AG10803 (cell line): ENCODE measurements at regions not wholly inside any gene's neighbourhood (a gene's known extent, or its start where the extent isn't known, plus 50 kb on each side); places are given as distances from the start of the nearest gene placed in this dataset.
"Not testable (repeated sequence)": the region's sequence is repeated elsewhere in the genome, so short reads cannot be mapped to it uniquely, and the experiment has no call there.

Source experiments
- DNase-seq: peaks from one replicate; pipeline ENCODE4 v3.0.0; 2010; ENCODE audit warnings: low read depth
- H3K4me3 ChIP-seq: 2 replicates; pipeline ENCODE4 v1.5.1; 2011; ENCODE audit warnings: mild to moderate bottlenecking, low read length, control low read depth
- CTCF ChIP-seq: conservative IDR thresholded peaks from 2 replicates; pipeline ENCODE4 v1.5.1; 2011; ENCODE audit warnings: mild to moderate bottlenecking, low read length, control low read depth, inconsistent platforms

DNA sequence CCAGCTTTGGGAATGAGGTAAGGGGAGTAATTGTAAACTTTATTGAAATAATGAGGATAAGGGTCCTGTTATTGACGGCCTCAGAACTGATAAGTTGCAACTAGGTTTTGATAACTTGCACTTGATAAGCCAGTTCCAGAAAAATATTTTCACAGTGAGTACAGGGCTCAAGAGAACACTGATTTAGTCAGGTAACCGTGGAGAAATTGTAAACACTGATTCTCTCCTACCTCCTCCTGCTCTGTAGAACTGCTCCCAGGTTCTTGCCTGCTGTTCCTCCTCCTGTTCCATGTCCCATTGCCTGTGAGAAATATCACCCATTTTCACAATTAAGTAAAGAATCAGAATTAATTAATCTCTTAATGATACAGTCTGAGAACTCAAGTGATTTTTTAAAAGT lies 55.0 kb upstream of the CXXC4 start:
- no peak overlapping the region for H3K4me3 ChIP-seq
- TF ChIP-seq CTCF = no peak
- no peak for DNase-seq

GRCh38 chr4:104559502-104559901 lies 64.8 kb upstream of the CXXC4 start:
- H3K4me3 ChIP-seq = no peak overlapping the region
- no peak for TF ChIP-seq CTCF
- DNase-seq = no peak

- no peak for TF ChIP-seq CTCF
- H3K4me3 ChIP-seq = no peak overlapping the region
- no peak for DNase-seq
Measured at GRCh38 chr4:104571341-104571740, 76.6 kb upstream of the CXXC4 start.

GRCh38 chr4:104574371-104574770 lies 79.7 kb upstream of the CXXC4 start:
- no peak for TF ChIP-seq CTCF
- DNase-seq = no peak
- no peak overlapping the region for H3K4me3 ChIP-seq

GRCh38 chr4:104575278-104575677 lies 80.6 kb upstream of the CXXC4 start:
- DNase-seq = no peak
- no peak for TF ChIP-seq CTCF

GRCh38 chr4:104577405-104577804 lies 82.7 kb upstream of the CXXC4 start:
- TF ChIP-seq CTCF = no peak
- DNase-seq = no peak
- H3K4me3 ChIP-seq = no peak overlapping the region

More at GRCh38 chr4:104575278-104575677, 80.6 kb upstream of the CXXC4 start:
- no peak overlapping the region for H3K4me3 ChIP-seq

GRCh38 chr4:104581476-104581875 lies 86.8 kb upstream of the CXXC4 start:
- not testable (repeated sequence) for H3K4me3 ChIP-seq, DNase-seq

- not testable (repeated sequence) for H3K4me3 ChIP-seq, DNase-seq
Measured at GRCh38 chr4:104582056-104582455, 87.4 kb upstream of the CXXC4 start.
